A549 (cell line): ENCODE measurements at regions not wholly inside any gene's neighbourhood (a gene's known extent, or its start where the extent isn't known, plus 50 kb on each side); places are given as distances from the start of the nearest gene placed in this dataset.

Experiments used
- BHLHE40 ChIP-seq: IDR thresholded peaks from 2 replicates; pipeline ENCODE4 v1.6.1; 2012; ENCODE audit warnings: low read depth, low read length, inconsistent platforms
- CEBPB ChIP-seq, 2 experiments: fragments of >200 bp in 1 of 2; sonication (Bioruptor Twin) in 1 of 2; formaldehyde crosslinking in 1 of 2; IDR thresholded peaks; 2 replicates each; pipeline ENCODE4 v1.6.1; 2012 to 2016
- EP300 ChIP-seq, 2 experiments: fragments of >200 bp; sonication (Bioruptor Twin); formaldehyde crosslinking; IDR thresholded peaks; 2 replicates in 1 of 2; 3 replicates in 1 of 2; pipeline ENCODE4 v1.6.1; 2016 to 2017
- JUNB ChIP-seq: fragments of >200 bp; sonication (Bioruptor Twin); formaldehyde crosslinking; IDR thresholded peaks from 2 replicates; pipeline ENCODE4 v1.6.1; 2016
- NFE2L2 ChIP-seq: fragments of 150-350 bp; conservative IDR thresholded peaks from 2 replicates; pipeline ENCODE4 v1.6.1; 2014; ENCODE audit warnings: low read length
- POLR2A ChIP-seq: IDR thresholded peaks from 2 replicates; pipeline ENCODE4 v1.6.1; 2012; ENCODE audit warnings: mild to moderate bottlenecking, low read length
- RAD21 ChIP-seq, 2 experiments: fragments of >200 bp in 1 of 2; sonication (Bioruptor Twin) in 1 of 2; formaldehyde crosslinking in 1 of 2; IDR thresholded peaks in 1 of 2; conservative IDR thresholded peaks in 1 of 2; 2 replicates in 1 of 2; 3 replicates in 1 of 2; pipeline ENCODE4 v1.6.1; 2012 to 2018; ENCODE audit warnings: inconsistent platforms in 1 of 2
- RARB ChIP-seq: fragments of 250-450 bp; sonication (Bioruptor Pico); IDR thresholded peaks from 2 replicates; pipeline ENCODE4 v1.8.0; 2021; ENCODE audit warnings: mild to moderate bottlenecking, moderate library complexity
- RCOR1 ChIP-seq: fragments of 150-350 bp; IDR thresholded peaks from 2 replicates; pipeline ENCODE4 v1.6.1; 2014; ENCODE audit warnings: antibody characterized with exemption, low read length, low read depth
- REST ChIP-seq: fragments of 200-600 bp; sonication (generic); IDR thresholded peaks from 2 replicates; pipeline ENCODE4 v1.6.1; 2016; ENCODE audit warnings: antibody characterized with exemption, mild to moderate bottlenecking, moderate library complexity
- SMC3 ChIP-seq: fragments of >200 bp; sonication (Bioruptor Twin); formaldehyde crosslinking; IDR thresholded peaks from 3 replicates; pipeline ENCODE4 v1.6.1; 2018; ENCODE audit warnings: inconsistent platforms
- USF2 ChIP-seq: fragments of 450-650 bp; IDR thresholded peaks from 2 replicates; pipeline ENCODE4 v1.6.1; 2014; ENCODE audit warnings: antibody characterized with exemption
- TF ChIP-seq, protein P1 (sequence below): fragments of >200 bp; sonication (Bioruptor Twin); formaldehyde crosslinking; IDR thresholded peaks from 3 replicates; pipeline ENCODE4 v1.5.1; 2016

- TF ChIP-seq, protein P1, sequence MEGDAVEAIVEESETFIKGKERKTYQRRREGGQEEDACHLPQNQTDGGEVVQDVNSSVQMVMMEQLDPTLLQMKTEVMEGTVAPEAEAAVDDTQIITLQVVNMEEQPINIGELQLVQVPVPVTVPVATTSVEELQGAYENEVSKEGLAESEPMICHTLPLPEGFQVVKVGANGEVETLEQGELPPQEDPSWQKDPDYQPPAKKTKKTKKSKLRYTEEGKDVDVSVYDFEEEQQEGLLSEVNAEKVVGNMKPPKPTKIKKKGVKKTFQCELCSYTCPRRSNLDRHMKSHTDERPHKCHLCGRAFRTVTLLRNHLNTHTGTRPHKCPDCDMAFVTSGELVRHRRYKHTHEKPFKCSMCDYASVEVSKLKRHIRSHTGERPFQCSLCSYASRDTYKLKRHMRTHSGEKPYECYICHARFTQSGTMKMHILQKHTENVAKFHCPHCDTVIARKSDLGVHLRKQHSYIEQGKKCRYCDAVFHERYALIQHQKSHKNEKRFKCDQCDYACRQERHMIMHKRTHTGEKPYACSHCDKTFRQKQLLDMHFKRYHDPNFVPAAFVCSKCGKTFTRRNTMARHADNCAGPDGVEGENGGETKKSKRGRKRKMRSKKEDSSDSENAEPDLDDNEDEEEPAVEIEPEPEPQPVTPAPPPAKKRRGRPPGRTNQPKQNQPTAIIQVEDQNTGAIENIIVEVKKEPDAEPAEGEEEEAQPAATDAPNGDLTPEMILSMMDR: no peak
- TF ChIP-seq POLR2A (no peak), USF2 (no peak), RARB (CRISPR knock-in tag) (no peak), JUNB (no peak), RCOR1 (no peak), CEBPB (IDR thresholded peaks at IDR 0.05) (no peak), SMC3 (no peak), EP300 (IDR thresholded peaks at IDR 0.05) (no peak), REST (no peak), NFE2L2 (no peak), BHLHE40 (no peak), RAD21 (conservative IDR thresholded peaks at IDR 0.05 in 1 of 2, IDR thresholded peaks at IDR 0.05 in 1 of 2) (no peak)
Observed at GRCh38 chr6:168154263-168154917, 75.4 kb upstream of the FRMD1 start.
